HG02588 (cell line): ENCODE measurements at regions not wholly inside any gene's neighbourhood (a gene's known extent, or its start where the extent isn't known, plus 50 kb on each side); places are given as distances from the start of the nearest gene placed in this dataset.
A peak's percentile ranks its signal among the peaks of the same experiment; 100 is the strongest.
"Not testable (repeated sequence)": the region's sequence is repeated elsewhere in the genome, so short reads cannot be mapped to it uniquely, and the experiment has no call there.

ENCODE experiments used
- ATAC-seq: cut with Tn5 transposase; IDR thresholded peaks from one replicate; pipeline ENCODE4 v1.9.1; 2021; ENCODE audit warnings: mild to moderate bottlenecking, moderate library complexity; ENCODE audit not compliant: unreplicated experiment

DNA sequence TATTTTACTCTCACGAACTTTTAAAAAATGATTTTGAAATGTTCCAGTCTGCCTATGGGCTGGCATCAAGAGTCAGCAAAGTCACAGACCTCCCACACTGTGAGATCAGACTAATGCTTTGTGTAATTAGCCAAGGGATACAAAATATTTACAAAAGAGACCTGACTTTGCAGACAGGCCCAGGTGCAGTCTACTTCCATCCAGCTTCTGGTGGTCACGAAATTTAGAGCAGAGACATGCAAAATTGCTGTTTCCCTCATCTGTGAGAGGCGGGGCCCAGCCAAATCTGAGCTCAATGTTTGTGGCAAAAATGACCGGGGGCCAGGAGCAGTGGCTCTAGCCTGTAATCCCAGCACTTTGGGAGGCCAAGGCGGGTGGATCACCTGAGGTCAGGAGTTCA, 82.5 kb upstream of the PITRM1 start:
- ATAC-seq: no peak

DNA sequence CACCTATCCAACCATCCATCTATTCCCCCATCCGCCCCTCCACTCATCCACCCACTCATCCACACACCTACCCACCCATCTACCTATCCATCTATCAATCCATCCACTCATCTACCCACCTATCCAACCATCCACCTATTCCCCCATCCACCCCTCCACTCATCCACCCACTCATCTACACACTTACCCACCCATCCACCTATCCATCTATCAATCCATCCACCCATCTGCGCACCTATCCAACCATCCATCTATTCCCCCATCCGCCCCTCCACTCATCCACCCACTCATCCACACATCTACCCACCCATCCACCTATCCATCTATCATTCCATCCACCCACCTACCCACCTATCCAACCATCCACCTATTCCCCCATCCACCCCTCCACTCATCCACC, 81.4 kb upstream of the PITRM1 start:
- not testable (repeated sequence) for ATAC-seq

DNA sequence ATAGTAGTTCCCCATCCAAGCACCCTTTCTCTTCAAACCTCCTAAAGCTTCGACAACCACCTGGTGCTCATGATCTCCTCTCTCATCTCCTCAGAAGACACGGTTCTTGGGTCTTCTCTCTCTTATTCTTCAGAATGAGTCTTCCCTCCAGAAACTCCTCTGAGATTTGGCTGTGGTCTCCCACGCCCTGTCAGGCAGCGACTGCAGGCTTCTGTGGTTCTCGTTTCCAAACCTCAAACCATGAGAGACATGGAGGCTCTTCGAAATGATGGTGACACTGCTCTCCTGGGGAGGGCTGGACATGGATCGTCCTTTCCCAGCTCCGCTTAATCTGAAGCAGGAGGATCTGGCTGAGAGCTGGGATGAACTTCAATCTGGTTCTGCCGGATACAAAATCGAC, 78.6 kb upstream of the PITRM1 start:
- ATAC-seq: no peak

DNA sequence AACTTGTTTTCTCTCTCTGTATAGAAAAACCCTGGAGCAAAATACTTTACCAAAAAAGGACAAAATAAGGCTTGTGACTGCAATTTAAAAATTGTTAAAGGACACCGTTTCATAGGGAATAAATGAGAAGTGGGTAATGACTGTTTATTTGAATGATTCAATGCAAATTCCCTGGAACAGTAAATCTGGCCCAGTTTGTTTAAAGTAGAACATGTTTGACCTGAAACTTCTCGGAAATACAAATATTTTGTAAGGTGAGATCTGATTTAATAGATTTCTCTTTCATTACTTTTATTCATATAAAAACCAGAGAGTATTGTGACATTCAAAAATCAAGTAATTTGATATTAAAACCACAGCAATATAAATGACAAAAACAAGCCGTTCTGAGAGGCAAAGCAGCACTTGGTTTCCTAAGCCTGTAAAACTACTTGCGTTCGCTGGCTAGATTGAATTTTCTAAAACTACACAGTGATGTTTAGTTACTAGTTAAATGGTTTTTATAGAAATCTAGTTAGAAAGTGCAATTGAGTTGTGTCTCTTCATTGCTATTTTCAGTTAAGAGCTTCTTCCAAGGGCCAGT, 76.8 kb upstream of the PITRM1 start:
- ATAC-seq: no peak

DNA sequence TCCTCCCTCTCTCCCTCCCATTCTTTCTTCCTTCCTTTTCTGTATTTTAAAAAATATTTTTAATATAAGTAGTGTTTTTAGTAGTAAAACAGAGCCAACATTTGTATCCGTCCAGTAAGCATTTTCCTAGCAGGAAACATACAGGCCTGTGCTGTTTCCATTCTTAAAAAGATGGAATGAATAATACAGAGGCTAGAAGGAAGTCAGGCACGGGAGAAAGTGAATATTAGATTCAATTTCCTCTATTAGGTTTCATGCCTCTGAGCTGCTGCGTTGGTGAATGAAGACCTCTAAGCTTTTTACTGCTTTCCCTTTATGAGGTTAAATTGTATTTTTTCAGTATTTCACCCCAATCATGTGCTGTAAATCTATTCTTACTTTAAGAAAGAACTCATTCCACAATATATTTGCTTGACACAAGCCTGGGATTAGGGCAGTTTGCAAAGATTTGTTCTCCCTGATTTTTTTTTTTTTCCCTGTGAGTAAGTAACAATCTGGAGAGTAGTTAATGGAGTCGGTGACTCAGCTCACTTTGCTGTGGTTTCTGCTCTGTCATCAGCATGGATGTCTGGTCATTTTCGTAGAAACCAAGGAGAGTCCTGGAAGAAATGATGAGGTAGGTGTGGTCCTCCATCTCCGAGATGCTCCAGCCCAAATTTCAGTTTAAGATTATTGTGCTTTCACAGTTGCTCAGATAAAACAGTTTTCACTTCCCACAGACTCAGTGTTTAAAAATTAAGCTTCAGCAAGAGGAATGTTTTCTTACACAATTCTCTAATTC, 76.1 kb upstream of the PITRM1 start:
- no peak for ATAC-seq

DNA sequence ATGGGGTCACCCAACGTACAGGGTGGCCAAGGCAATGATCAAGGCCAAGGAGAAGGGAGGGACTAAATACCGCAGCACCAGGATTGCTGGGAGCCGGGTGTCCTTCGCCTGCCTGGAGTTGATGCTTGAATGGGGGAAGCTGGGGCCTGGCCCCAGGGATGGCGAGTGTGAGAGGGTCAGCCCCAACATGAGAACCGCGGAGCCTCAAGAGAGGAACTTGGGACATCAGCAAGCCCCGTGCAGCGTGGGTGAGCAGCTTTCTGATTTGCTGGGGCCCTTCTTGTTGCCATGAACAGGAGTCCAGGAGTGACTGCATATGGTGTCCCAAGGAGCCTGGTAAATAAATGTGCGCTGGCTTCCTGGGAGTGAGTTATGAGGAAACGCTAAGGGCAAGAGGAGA, 72.8 kb upstream of the PITRM1 start:
- no peak for ATAC-seq

DNA sequence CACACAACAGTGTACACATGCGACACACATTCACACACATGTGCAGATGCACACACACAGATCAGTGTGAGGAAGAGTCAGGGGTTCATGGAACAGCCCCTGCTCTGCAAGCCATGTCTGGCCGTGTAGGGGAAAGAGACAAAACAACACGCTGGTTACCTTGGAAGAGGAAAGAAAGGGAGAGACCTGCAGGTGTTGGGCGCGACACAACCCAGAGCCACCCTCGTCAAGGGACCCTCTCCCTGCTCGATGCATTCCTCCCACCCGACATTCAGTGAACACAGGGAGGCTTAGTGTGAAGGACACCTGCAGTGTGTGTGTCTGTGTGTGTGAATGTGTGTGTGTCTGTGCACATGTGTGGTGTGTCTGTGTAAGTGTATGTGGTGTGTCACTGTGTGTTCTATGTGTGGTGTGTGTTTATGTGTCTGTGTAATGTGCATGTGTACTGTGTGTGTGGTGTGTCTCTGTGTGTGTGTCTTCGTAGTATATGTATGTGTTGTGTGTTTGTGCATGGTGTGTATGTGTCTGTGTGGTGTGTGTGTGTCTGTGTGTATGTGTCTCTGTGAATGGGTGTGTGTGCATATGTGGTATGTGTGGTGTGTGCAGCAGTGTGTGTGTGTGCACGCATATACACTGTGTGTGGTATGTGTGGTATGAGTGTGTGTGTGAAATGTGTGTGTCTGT, 69.5 kb upstream of the PITRM1 start:
- ATAC-seq: no peak

DNA sequence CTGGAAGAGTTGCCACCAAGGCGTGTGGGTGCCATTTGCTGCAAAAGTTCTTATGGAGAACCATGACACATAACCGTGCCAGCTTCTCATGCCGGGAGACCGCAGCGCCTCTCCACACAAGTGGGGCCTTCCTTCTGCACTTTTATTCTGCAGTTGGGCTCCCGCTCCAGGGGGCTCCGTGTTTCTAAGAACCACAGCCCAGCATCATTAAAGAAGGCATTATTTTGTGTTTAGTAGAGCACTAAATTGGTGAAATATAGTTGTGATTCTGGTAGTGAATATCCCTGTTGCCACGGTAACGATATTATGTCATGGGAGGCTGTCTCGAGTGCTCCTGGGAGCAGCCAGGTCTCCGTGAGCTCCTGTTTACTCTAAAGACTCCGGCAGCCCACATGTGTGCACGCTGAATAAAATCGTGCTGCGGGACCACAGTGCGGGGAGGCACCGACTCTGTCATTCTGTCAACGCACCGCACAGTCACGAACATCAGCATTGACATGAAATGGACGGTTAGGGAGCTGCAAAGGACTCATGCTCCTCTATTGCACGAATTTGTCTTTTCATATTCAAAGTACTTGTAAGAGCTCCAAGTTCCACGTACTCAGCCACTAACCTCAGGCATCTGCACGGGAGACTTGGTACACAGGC, 68.8 kb upstream of the PITRM1 start:
- ATAC-seq: no peak

DNA sequence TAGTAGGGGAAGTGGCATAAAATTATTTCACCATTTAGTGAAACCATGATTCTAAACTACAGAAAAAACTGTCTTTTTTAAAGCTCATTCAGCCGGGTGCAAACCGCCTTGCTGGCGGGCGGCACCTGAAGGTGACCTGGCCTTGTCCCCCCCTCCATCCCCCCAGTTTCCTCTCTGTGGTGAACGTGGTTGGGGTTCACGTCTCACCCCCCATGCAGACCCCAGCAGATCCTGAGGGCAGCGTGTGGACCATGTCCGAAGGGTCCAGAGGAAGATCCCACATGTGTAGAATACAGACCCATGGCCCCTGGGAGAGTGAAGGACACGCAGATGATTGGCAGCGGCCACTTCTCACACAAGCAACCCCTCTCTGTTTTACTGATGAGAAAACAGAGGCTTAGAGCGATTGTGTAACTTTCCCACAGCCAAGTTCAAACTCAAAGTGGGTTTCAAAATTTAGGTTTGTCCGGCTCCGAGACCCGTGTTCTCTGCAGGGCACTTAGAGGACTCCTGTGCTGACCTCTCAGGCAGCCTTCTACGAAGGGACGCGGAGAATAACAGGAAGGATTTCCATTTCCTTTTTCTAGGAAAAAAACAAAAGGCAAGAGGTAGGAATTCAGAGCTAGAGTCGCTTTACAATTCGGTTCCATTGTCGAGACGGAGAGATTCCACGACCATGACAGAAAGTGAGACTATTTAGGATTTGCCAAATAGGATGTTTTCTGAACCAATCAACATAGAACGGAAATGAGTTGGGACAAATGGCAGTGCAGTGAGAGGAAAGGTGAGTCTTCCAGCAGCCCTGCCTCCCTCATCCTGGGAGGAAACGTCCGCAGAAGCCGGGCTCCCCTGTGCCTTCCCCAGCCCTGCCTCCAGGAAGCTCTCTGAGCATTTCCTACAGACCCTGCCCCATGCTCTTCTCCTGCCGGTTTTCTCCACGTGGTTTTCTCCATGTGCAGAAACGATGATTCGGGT, 67.6 kb upstream of the PITRM1 start:
- ATAC-seq: no peak

DNA sequence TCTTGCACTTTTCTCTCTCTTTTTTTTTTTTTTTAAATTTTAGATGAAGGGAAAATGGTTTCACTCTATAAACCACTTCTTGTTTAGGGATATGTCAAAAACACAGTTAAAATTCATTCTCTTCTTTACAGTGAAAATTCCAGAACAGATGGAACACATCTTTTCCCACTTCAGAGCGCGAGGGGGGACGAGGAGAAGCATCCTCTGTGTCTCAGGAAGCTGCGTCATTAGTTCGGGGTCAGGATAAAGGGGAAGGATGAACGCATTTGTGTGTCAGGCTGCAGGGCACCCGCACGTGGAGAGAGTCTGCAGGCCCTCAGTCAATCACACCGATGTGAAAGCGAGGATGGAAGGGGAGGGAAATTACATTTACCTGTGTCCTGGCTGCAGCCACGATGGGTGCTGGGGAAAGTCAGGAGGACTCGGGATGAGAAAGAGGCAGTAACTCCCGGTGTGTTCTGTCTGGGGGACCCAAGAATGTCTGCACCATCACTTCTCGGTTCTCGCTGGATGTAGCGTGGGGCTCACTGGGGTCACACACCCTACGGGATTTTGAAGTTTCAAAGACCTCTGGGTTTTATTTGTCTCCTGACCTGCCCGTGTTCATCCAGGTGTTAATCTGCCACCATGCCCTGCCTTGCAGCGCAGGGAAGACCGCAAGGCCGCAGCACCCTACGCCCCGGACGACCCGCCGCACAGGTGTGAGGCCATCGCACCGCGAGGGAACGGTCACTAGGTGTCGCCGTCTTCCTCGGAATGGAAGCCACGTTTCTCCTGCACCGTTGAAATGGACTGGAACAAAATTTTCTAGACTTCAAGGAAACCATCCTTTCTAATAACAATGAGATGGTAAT, 66.7 kb upstream of the PITRM1 start:
- ATAC-seq: peak; percentile 73

DNA sequence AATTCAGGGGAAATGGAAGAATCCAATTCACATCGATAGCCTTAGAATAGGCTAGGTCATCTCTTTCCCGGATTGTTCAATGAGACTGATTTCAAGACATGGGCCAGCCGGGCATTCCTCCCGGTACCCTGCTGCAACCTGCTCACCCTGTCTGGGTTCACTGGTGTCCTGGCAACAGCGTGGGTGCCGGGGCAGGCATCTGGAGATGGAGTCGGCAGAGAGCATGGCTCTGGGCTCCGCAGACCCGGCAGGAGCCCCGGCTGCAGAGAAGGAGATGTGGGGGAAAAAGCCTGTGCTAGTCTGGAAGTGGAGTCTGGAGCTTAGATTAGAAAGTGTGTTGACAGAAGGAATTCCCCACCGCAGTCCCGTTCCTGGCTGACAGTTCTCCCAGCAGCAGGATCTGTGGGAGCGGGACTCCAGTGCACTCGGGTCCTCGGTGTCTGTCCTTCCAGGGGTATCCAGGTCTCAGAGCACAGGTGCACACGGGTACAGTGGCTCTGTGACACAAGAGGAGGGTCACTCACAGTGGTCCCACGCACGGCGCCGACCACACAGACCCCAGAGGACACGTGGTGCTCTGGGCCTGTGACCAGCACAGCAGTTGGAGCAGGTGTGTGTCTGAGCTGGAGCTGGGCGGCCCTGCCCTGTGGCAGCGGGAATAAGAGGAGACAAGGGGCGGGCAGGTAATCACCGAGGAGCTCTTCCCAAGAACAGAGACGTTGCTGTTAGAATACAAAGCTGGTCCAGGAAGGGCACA, 65.7 kb upstream of the PITRM1 start:
- ATAC-seq: no peak

DNA sequence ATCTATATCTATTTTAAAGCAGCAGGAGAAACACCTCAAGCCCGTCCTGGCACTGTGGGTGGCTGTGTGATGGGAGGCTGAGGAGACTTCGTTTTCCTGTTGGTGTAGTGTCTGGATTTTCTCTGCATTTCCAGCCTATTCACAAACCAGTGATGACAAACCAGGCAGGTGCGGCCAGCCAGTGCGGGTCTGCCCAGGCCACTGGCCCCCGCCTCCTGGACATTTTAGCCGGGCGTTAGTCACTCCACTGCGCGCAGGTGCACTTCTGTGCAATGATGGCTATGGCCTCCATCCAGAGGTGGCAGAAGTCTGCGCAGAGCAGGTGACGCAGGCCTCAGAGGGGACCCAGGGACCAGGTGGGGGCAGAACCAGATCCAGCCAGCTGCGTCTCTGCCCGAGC, 64.9 kb upstream of the PITRM1 start:
- ATAC-seq: no peak

DNA sequence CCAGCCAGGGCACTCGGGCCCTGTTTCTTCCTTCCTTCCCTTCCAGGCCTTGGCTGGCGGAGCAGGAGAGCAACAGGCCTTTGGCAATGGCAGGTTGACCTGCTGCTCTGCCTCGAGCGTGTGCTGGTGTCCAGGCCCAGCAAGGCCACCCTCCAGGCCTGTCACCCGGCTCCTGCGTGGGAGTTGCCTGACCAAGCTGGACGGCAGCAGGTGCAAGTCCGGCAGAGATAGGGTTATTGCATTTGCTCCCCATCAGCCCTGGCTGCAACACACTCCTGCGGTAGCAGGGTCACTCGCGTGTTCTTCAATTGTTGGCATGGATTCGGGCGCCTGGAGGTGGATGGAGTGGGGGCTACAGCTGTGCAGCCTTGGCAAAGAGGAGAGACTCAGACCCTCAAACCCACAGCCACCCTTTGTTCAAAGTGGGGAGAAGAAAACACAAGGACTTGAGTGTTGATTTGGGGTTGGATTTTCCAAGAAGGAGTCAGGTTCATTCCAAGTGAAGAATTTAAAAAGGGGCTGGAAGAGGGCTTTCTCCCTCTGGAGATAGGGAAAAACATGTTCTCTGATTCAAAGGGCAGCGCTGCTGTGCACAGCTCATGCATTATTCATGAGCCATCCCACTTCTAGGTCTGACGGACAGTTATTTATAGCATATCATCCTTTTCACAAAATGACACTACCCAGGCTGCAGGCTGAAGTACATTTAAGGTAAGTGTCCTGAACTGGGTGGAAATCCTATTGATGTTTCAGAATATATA, 64.2 kb upstream of the PITRM1 start:
- ATAC-seq: no peak

DNA sequence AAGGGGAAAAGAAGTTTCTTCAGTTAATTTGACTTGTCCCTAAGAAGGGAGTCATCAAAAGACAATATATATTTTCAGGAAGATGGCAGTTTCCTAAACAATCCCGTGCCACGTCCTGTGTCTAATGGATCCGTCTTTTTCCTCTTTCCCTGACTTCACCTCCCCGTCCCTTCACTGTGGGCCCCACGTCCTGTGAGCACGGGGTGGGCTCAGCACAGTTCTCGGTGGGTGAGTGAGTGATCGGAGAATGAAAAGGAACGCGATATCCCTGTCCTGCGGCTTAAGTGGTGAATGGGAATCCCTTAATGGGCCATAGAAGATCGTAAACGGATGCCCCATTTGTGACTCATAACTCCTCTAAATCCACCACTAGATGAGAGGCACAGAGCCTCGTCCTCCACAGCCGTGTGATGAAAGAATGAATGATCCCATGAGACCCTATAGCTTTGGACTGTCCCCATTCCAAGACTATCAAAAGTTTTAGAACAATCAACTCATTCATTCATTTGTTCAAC, 63.5 kb upstream of the PITRM1 start:
- no peak for ATAC-seq

DNA sequence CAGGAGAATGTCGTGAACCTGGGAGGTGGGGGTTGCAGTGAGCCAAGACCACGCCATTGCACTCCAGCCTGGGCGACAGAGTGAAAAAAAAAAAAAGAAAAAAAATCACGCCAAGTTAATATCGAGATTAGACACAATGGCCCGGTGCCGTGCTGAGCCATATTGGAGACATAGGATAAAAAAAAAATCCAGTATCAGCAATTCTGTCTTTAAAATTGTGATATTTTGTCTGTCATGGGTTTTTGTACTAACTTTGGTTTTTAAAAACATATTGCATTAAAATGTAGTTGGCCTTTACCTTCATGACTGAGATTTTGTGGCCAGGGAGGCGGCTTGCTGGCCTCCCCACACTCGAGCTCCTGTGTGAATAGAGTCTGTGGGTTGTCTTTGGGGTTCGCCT, 62.8 kb upstream of the PITRM1 start:
- no peak for ATAC-seq

DNA sequence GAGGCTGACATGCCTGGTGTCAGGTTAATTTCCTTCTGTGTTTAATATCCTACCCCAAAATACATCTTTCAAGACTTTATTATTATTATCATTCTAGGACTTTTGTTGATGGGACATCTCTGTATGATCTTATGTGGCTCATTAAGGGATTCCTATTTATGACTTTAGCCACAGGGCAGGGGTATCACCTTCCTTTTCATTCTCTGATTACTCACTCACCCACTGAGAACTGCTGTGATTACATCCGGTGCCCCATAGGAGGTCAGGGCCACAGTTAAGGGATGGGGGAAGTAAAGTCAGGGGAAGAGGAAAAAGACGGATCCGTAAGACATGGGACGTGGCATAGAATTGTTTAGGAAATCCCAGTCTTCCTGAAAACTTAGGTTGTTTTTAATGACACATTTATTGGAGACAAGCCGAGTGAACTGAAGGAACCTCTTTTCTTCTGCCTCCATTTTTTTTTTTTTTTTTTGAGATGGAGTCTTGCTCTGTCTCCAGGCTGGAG, 61.0 kb upstream of the PITRM1 start:
- ATAC-seq: no peak

DNA sequence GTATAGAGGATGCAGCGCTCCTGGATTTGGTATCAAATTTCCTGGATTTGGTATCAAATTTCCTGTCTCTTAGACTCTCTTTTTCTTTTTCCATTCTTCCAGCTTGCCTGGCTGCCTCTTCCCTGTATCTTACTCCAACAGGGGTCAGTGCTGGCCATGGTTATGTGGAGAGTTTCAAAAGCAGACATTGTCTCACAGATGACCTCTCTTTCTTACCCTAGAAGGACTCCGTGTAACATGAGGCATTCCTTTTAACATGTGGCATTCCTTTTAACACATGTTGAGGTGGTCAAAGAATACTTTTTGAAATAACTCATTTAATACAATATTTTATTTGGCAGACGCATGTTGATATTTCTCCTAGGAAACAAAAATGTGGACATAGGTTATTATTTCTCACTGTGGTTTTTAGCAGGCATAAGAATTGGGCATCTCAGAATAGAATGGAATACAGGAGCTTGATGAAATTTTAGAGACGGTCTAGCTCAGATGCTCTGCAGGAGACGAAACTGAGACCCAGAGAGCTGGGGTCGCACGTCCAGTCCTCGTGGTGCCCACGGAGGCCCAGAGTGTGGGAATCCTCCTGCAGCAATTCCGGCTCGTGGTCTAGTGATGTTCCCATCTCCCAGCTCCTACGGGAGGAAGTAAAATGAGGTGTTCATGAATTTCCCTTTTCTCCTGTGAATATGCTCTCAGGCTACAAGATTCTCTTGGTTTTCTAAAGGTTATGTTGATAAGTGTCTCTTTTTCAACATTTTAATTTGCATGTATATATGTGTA, 59.6 kb upstream of the PITRM1 start:
- no peak for ATAC-seq
